WTC11 (cell line): ENCODE measurements at regions not wholly inside any gene's neighbourhood (a gene's known extent, or its start where the extent isn't known, plus 50 kb on each side); places are given as distances from the start of the nearest gene placed in this dataset.

Experiments used
- ATAC-seq: fragments of 200-7000 bp; cut with Tn5 transposase; 2 replicates; pipeline ENCODE4 v1.10.0; 2021; ENCODE audit warnings: mild to moderate bottlenecking, moderate library complexity
- CTCF ChIA-PET: fragments of 300-600 bp; sonication (Branson Sonifier 250); formaldehyde crosslinking; loops from one replicate; lab custom pipeline; 2021; ENCODE audit warnings: antibody characterized with exemption; lab: Charles Lee
- POLR2A ChIA-PET: fragments of 350-600 bp; sonication (Branson Sonifier 250); formaldehyde crosslinking; loops from one replicate; lab custom pipeline; 2021; ENCODE audit warnings: antibody characterized with exemption; lab: Charles Lee
- DNase-seq: peaks from one replicate; pipeline ENCODE4 v3.0.0; 2021; ENCODE audit warnings: low spot score
- H3K27ac Mint-ChIP-seq: 2 replicates; pipeline ENCODE4 v1.8.0; 2021; ENCODE audit warnings: mixed read lengths
- H3K27me3 Mint-ChIP-seq: 2 replicates; pipeline ENCODE4 v1.8.0; 2021; ENCODE audit warnings: low read depth, mild to moderate bottlenecking, moderate library complexity, mixed read lengths
- H3K36me3 Mint-ChIP-seq: 2 replicates; pipeline ENCODE4 v1.8.0; 2021; ENCODE audit warnings: mixed read lengths
- H3K4me1 Mint-ChIP-seq: 2 replicates; pipeline ENCODE4 v1.8.0; 2022; ENCODE audit warnings: mixed read lengths
- H3K4me3 Mint-ChIP-seq: 2 replicates; pipeline ENCODE4 v1.8.0; 2021; ENCODE audit warnings: mild to moderate bottlenecking, moderate library complexity, mixed read lengths
- H3K9me3 Mint-ChIP-seq: 2 replicates; pipeline ENCODE4 v1.8.0; 2021; ENCODE audit warnings: mixed read lengths
- ATF2 ChIP-seq: sonication (generic); formaldehyde crosslinking; IDR thresholded peaks from 2 replicates; pipeline ENCODE4 v1.8.1; 2022; ENCODE audit warnings: low read depth, missing genetic modification reagents, borderline replicate concordance
- ATF6 ChIP-seq: sonication (generic); formaldehyde crosslinking; IDR thresholded peaks from 2 replicates; pipeline ENCODE4 v1.8.1; 2023; ENCODE audit warnings: mild to moderate bottlenecking, missing genetic modification reagents
- EMX1 ChIP-seq: fragments of 250-450 bp; sonication (Bioruptor Pico); IDR thresholded peaks from 2 replicates; pipeline ENCODE4 v1.8.0; 2021; ENCODE audit warnings: mild to moderate bottlenecking
- ETV6 ChIP-seq: sonication (generic); formaldehyde crosslinking; IDR thresholded peaks from 2 replicates; pipeline ENCODE4 v1.8.1; 2022; ENCODE audit warnings: mild to moderate bottlenecking, missing genetic modification reagents
- FOXP4 ChIP-seq: sonication (generic); formaldehyde crosslinking; IDR thresholded peaks from 2 replicates; pipeline ENCODE4 v1.8.0; 2022; ENCODE audit warnings: mild to moderate bottlenecking, missing genetic modification reagents
- IRF1 ChIP-seq: sonication (generic); formaldehyde crosslinking; IDR thresholded peaks from 2 replicates; pipeline ENCODE4 v1.8.0; 2023; ENCODE audit warnings: missing genetic modification reagents
- IRF2 ChIP-seq: sonication (generic); formaldehyde crosslinking; IDR thresholded peaks from 2 replicates; pipeline ENCODE4 v1.8.0; 2022; ENCODE audit warnings: low read depth, missing genetic modification reagents, borderline replicate concordance
- JUN ChIP-seq: sonication (generic); formaldehyde crosslinking; IDR thresholded peaks from 2 replicates; pipeline ENCODE4 v1.8.0; 2023; ENCODE audit warnings: mild to moderate bottlenecking, missing genetic modification reagents
- NFE2L1 ChIP-seq: sonication (generic); formaldehyde crosslinking; IDR thresholded peaks from 2 replicates; pipeline ENCODE4 v1.8.1; 2023; ENCODE audit warnings: missing genetic modification reagents
- USF1 ChIP-seq: sonication (generic); formaldehyde crosslinking; IDR thresholded peaks from 2 replicates; pipeline ENCODE4 v1.8.0; 2022; ENCODE audit warnings: mild to moderate bottlenecking, missing genetic modification reagents
- ZNF263 ChIP-seq: sonication (generic); formaldehyde crosslinking; IDR thresholded peaks from 2 replicates; pipeline ENCODE4 v1.8.1; 2022; ENCODE audit warnings: low read depth, mild to moderate bottlenecking, moderate library complexity, missing genetic modification reagents
- ZNF423 ChIP-seq: fragments of 250-450 bp; sonication (Bioruptor Pico); IDR thresholded peaks from 2 replicates; pipeline ENCODE4 v2.1.2; 2022; ENCODE audit warnings: mild to moderate bottlenecking, moderate library complexity
- ZNF425 ChIP-seq: fragments of 250-450 bp; sonication (Bioruptor Pico); conservative IDR thresholded peaks from 2 replicates; pipeline ENCODE4 v1.9.0; 2021; ENCODE audit warnings: mild to moderate bottlenecking
- ZNF532 ChIP-seq: fragments of 250-450 bp; sonication (Bioruptor Pico); IDR thresholded peaks from 2 replicates; pipeline ENCODE4 v1.9.0; 2021; ENCODE audit warnings: mild to moderate bottlenecking, borderline replicate concordance

GRCh38 chr9:129350143-129350935 lies 172.3 kb upstream of the IER5L start:
- Mint-ChIP-seq H3K27me3 (no peaks in the 10 kb centered on the region), H3K4me1 (peaks cover 27% of the 10 kb centered on the region), H3K36me3 (no peaks in the 10 kb centered on the region), H3K4me3 (no peak overlapping the region), H3K9me3 (peaks cover 4% of the 10 kb centered on the region), H3K27ac (no peak overlapping the region)
- CTCF ChIA-PET = interaction anchor here (1.1 to 1.8 kb wide), 5 partner anchors 16 to 261 kb away, joined by 3 to 11 read pairs (median 4); no protein-coding TSS in a partner anchor
- TF ChIP-seq ZNF425 (CRISPR knock-in tag) (no peak), EMX1 (CRISPR knock-in tag) (no peak), JUN (CRISPR knock-in tag) (no peak), ETV6 (CRISPR knock-in tag) (no peak), ZNF423 (no peak), IRF1 (CRISPR knock-in tag) (no peak), ATF2 (CRISPR knock-in tag) (no peak), IRF2 (CRISPR knock-in tag) (no peak), FOXP4 (CRISPR knock-in tag) (no peak), USF1 (CRISPR knock-in tag) (no peak), NFE2L1 (CRISPR knock-in tag) (no peak), ATF6 (CRISPR knock-in tag) (no peak), ZNF263 (no peak), ZNF532 (CRISPR knock-in tag) (no peak)
- POLR2A ChIA-PET = interaction anchor here (0.6 to 0.9 kb wide), 2 partner anchors 152 to 166 kb away, joined by 4 read pairs; no protein-coding TSS in a partner anchor
- no peak for DNase-seq
- ATAC-seq = no peak
